Type B pancreatic cell (in vitro differentiated cells): ENCODE measurements at regions not wholly inside any gene's neighbourhood (a gene's known extent, or its start where the extent isn't known, plus 50 kb on each side); places are given as distances from the start of the nearest gene placed in this dataset.

Experiments used
- DNase-seq: peaks from one replicate; pipeline ENCODE4 v3.0.0; 2021; ENCODE audit warnings: mixed read lengths; ENCODE audit not compliant: unreplicated experiment; ENCODE audit errors: extremely low spot score
- H3K27ac Mint-ChIP-seq: 2 replicates; pipeline ENCODE4 v1.8.0; 2021; ENCODE audit warnings: mild to moderate bottlenecking, mixed read lengths
- H3K27me3 Mint-ChIP-seq: 2 replicates; pipeline ENCODE4 v1.8.0; 2021; ENCODE audit warnings: mixed read lengths
- H3K36me3 Mint-ChIP-seq: 2 replicates; pipeline ENCODE4 v1.8.0; 2021; ENCODE audit warnings: mixed read lengths
- H3K4me1 Mint-ChIP-seq: one replicate; pipeline ENCODE4 v1.8.0; 2021; ENCODE audit warnings: mixed read lengths; ENCODE audit not compliant: unreplicated experiment
- H3K4me3 Mint-ChIP-seq: 2 replicates; pipeline ENCODE4 v1.8.0; 2021; ENCODE audit warnings: mild to moderate bottlenecking, mixed read lengths
- H3K9me3 Mint-ChIP-seq: 2 replicates; pipeline ENCODE4 v1.8.0; 2021; ENCODE audit warnings: mixed read lengths
- TF ChIP-seq, protein P1 (sequence below): fragments of 200-600 bp; sonication (generic); conservative IDR thresholded peaks from 2 replicates; pipeline ENCODE4 v1.5.0; 2021; ENCODE audit warnings: antibody characterized with exemption, mild to moderate bottlenecking

DNA sequence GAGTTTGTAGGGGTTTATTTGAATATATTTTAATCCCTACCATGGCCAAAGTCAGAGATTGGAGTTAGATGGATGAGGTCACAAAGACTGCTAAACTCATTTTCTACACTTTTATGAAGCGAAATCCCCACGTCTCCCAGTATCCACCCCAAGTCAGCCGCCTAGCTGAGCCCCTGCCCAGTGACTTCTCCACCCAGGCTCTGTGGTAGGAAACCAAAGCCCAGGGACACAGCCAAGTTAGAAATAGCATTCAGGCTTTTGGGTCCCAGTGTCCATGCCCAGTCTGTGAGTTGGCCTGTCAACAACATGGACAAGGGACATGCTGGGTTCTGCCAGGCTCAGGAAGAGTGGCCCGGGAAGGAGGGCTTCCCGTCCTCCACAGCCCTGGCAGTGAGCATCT is 474.0 kb downstream of the FOXO1 start:
- peaks cover 32% of the 10 kb centered on the region for H3K4me1 Mint-ChIP-seq
- H3K4me3 Mint-ChIP-seq = no peak overlapping the region
- no peaks in the 10 kb centered on the region for H3K36me3 Mint-ChIP-seq

GRCh38 chr13:40192858-40193257 is 473.6 kb downstream of the FOXO1 start:
- H3K4me1 Mint-ChIP-seq = peaks cover 32% of the 10 kb centered on the region
- no peak overlapping the region for H3K4me3 Mint-ChIP-seq
- no peaks in the 10 kb centered on the region for H3K36me3 Mint-ChIP-seq
- TF ChIP-seq, protein P1, sequence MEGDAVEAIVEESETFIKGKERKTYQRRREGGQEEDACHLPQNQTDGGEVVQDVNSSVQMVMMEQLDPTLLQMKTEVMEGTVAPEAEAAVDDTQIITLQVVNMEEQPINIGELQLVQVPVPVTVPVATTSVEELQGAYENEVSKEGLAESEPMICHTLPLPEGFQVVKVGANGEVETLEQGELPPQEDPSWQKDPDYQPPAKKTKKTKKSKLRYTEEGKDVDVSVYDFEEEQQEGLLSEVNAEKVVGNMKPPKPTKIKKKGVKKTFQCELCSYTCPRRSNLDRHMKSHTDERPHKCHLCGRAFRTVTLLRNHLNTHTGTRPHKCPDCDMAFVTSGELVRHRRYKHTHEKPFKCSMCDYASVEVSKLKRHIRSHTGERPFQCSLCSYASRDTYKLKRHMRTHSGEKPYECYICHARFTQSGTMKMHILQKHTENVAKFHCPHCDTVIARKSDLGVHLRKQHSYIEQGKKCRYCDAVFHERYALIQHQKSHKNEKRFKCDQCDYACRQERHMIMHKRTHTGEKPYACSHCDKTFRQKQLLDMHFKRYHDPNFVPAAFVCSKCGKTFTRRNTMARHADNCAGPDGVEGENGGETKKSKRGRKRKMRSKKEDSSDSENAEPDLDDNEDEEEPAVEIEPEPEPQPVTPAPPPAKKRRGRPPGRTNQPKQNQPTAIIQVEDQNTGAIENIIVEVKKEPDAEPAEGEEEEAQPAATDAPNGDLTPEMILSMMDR = no peak
- H3K27ac Mint-ChIP-seq = no peak overlapping the region
- no peak for DNase-seq
- no peaks in the 10 kb centered on the region for H3K9me3 Mint-ChIP-seq
- no peaks in the 10 kb centered on the region for H3K27me3 Mint-ChIP-seq

More for the DNA sequence above, 474.0 kb downstream of the FOXO1 start:
- no peak for DNase-seq
- Mint-ChIP-seq H3K27ac (no peak overlapping the region), H3K27me3 (no peaks in the 10 kb centered on the region), H3K9me3 (no peaks in the 10 kb centered on the region)
- TF ChIP-seq, protein P1 = no peak

GRCh38 chr13:40193286-40194223 is 472.9 kb downstream of the FOXO1 start:
- Mint-ChIP-seq H3K4me3 (no peak overlapping the region), H3K4me1 (peaks cover 30% of the 10 kb centered on the region), H3K27me3 (no peaks in the 10 kb centered on the region), H3K27ac (no peak overlapping the region), H3K36me3 (no peaks in the 10 kb centered on the region), H3K9me3 (no peaks in the 10 kb centered on the region)
- DNase-seq = no peak
- TF ChIP-seq, protein P1 = no peak

DNA sequence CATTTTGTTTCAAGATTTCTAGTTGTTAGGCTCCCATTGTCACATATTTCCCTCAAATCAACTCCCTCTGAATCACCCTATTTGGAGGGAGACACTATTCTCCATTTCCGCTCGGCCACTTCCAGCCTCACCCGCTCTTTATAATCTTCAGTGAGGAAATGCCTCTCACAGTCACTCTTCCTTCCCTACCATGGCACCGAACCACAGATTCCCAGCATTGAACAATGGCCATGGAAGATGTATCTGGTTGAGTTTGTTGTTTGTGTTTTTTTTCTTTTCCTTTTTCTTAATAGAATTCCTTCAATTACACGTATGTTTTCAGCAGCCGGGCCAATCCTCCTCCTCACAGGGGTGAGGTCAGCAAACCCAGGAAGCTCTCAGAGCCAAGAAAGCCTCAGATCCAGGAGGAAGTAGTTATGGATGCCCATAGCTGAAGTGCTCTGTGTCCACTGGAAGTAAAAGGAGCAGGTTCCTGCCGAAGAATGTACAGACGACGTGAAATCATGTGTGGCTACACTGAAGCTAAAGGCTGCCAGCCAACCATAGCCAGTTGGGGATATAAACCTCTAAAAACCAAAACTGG is 472.1 kb downstream of the FOXO1 start:
- H3K4me3 Mint-ChIP-seq = no peak overlapping the region

DNA sequence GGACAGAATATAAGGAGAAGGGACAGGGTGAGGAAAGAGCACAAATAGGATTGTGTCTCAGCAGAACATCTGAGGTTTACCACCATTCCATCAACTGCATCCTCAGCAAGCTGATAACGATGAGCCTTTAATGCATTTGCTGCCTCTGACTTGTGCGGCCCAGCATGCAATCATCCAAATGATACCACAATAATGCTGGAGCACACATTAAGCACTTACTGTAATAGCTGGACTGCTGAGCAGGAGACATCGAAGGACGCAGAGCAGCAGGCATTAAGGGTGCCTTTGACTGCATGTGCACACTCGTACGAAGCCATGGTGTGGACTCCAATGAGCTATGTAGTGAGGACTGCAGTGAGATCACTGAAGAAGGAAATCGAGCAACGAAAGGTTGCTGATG is 469.4 kb downstream of the FOXO1 start:
- H3K9me3 Mint-ChIP-seq = no peaks in the 10 kb centered on the region
- no peak for DNase-seq
- no peak overlapping the region for H3K4me3 Mint-ChIP-seq
- H3K4me1 Mint-ChIP-seq = peaks cover 3% of the 10 kb centered on the region
- no peaks in the 10 kb centered on the region for H3K36me3 Mint-ChIP-seq
- H3K27me3 Mint-ChIP-seq = no peaks in the 10 kb centered on the region
- no peak overlapping the region for H3K27ac Mint-ChIP-seq
- TF ChIP-seq, protein P1 = no peak

More for the DNA sequence above, 472.1 kb downstream of the FOXO1 start:
- Mint-ChIP-seq H3K4me1 (peaks cover 25% of the 10 kb centered on the region), H3K27ac (no peak overlapping the region), H3K27me3 (no peaks in the 10 kb centered on the region), H3K36me3 (no peaks in the 10 kb centered on the region), H3K9me3 (no peaks in the 10 kb centered on the region)
- TF ChIP-seq, protein P1 = no peak
- no peak for DNase-seq
